MCF 10A (cell line): ENCODE measurements at regions not wholly inside any gene's neighbourhood (a gene's known extent, or its start where the extent isn't known, plus 50 kb on each side); places are given as distances from the start of the nearest gene placed in this dataset.

ENCODE experiments used
- BruUV-seq: library from RNA; stranded (reverse); fragments of 400-500 nt; replicated peaks from 2 replicates; lab custom pipeline; 2021; lab: Mats Ljungman, UMichigan
- CTCF ChIA-PET: fragments of 300-600 bp; sonication (Branson Sonifier 250); formaldehyde crosslinking; extraction: SDS; loops from one replicate; lab custom pipeline; 2021; ENCODE audit warnings: antibody characterized with exemption, inconsistent platforms; lab: Yijun Ruan, JAX
- POLR2A ChIA-PET: fragments of 300-600, 350-650 bp; sonication (Branson Sonifier 250); formaldehyde crosslinking; extraction: SDS; loops from one replicate; lab custom pipeline; 2020; ENCODE audit warnings: antibody characterized with exemption, inconsistent platforms; lab: Yijun Ruan, JAX
- DNase-seq: peaks from one replicate; pipeline ENCODE4 v3.0.0-alpha.2; 2018; ENCODE audit not compliant: unreplicated experiment
- H3K27ac Mint-ChIP-seq: one replicate; pipeline ENCODE4 v1.8.0; 2022; ENCODE audit warnings: mild to moderate bottlenecking, low read depth, mixed read lengths; ENCODE audit not compliant: unreplicated experiment
- H3K27me3 Mint-ChIP-seq: one replicate; pipeline ENCODE4 v1.8.0; 2022; ENCODE audit warnings: mixed read lengths; ENCODE audit not compliant: insufficient read depth, unreplicated experiment
- H3K36me3 Mint-ChIP-seq: one replicate; pipeline ENCODE4 v1.8.0; 2022; ENCODE audit warnings: mild to moderate bottlenecking, moderate library complexity, mixed read lengths; ENCODE audit not compliant: insufficient read depth, unreplicated experiment
- H3K4me1 Mint-ChIP-seq: one replicate; pipeline ENCODE4 v1.8.0; 2022; ENCODE audit warnings: mixed read lengths; ENCODE audit not compliant: insufficient read depth, unreplicated experiment
- H3K4me3 Mint-ChIP-seq: one replicate; pipeline ENCODE4 v1.8.0; 2022; ENCODE audit warnings: mild to moderate bottlenecking, moderate library complexity, mixed read lengths; ENCODE audit not compliant: unreplicated experiment
- H3K9me3 Mint-ChIP-seq: one replicate; pipeline ENCODE4 v1.8.0; 2022; ENCODE audit warnings: mixed read lengths; ENCODE audit not compliant: unreplicated experiment
- CTCF ChIP-seq: fragments of 200-600 bp; IDR thresholded peaks from one replicate; pipeline ENCODE4 v1.8.0; 2022; ENCODE audit warnings: antibody characterized with exemption, mild to moderate bottlenecking; ENCODE audit not compliant: unreplicated experiment
- intact Hi-C: fragments of 100-400 bp; cut with micrococcal nuclease; formaldehyde crosslinking; loops from 2 replicates; pipeline ENCODE4 v1.14.1; 2022

- Mint-ChIP-seq H3K27ac (no peak overlapping the region), H3K27me3 (no peaks in the 10 kb centered on the region), H3K36me3 (no peaks in the 10 kb centered on the region), H3K4me1 (peaks cover 8% of the 10 kb centered on the region), H3K4me3 (no peak overlapping the region), H3K9me3 (peaks cover 7% of the 10 kb centered on the region)
- intact Hi-C loops = no loop called here
- POLR2A ChIA-PET = no interaction called here
- CTCF ChIA-PET = interaction anchor here (0.6 kb wide), 1 partner anchor 33 kb away, joined by 3 read pairs; no protein-coding TSS in a partner anchor
- no peak for TF ChIP-seq CTCF
- BruUV-seq = no TSS peak
- DNase-seq = peak; percentile 16
These were observed 237.3 kb upstream of the GPC6 start for GRCh38 chr13:92989301-92989700.

GRCh38 chr13:92991692-92992091 is 234.9 kb upstream of the GPC6 start:
- no peak for DNase-seq
- Mint-ChIP-seq H3K4me1 (peaks cover 8% of the 10 kb centered on the region), H3K27ac (no peak overlapping the region), H3K27me3 (no peaks in the 10 kb centered on the region), H3K36me3 (no peaks in the 10 kb centered on the region), H3K4me3 (no peak overlapping the region), H3K9me3 (peaks cover 12% of the 10 kb centered on the region)
- ChIA-PET POLR2A (no interaction called here), CTCF (no interaction called here)
- intact Hi-C loops = no loop called here
- TF ChIP-seq CTCF = no peak
- no TSS peak for BruUV-seq

GRCh38 chr13:92994056-92994455 is 232.6 kb upstream of the GPC6 start:
- TF ChIP-seq CTCF = no peak
- POLR2A ChIA-PET = no interaction called here
- Mint-ChIP-seq H3K9me3 (peaks cover 11% of the 10 kb centered on the region), H3K4me1 (peaks cover 8% of the 10 kb centered on the region), H3K27me3 (no peaks in the 10 kb centered on the region), H3K36me3 (no peaks in the 10 kb centered on the region), H3K27ac (no peak overlapping the region), H3K4me3 (no peak overlapping the region)
- BruUV-seq = no TSS peak
- intact Hi-C loops = no loop called here
- CTCF ChIA-PET = no interaction called here
- peak; percentile 22 for DNase-seq

- no peak for DNase-seq
- Mint-ChIP-seq H3K27me3 (no peaks in the 10 kb centered on the region), H3K4me3 (no peak overlapping the region), H3K36me3 (peaks cover 5% of the 10 kb centered on the region), H3K4me1 (no peaks in the 10 kb centered on the region), H3K9me3 (peaks cover 8% of the 10 kb centered on the region), H3K27ac (no peak overlapping the region)
- no peak for TF ChIP-seq CTCF
- ChIA-PET CTCF (no interaction called here), POLR2A (no interaction called here)
- intact Hi-C loops = no loop called here
- no TSS peak for BruUV-seq
These were observed 224.6 kb upstream of the GPC6 start for GRCh38 chr13:93001866-93002461.
